ENCODE measurements at regions not wholly inside any gene's neighbourhood (a gene's known extent, or its start where the extent isn't known, plus 50 kb on each side); places are given as distances from the start of the nearest gene placed in this dataset.

DNA sequence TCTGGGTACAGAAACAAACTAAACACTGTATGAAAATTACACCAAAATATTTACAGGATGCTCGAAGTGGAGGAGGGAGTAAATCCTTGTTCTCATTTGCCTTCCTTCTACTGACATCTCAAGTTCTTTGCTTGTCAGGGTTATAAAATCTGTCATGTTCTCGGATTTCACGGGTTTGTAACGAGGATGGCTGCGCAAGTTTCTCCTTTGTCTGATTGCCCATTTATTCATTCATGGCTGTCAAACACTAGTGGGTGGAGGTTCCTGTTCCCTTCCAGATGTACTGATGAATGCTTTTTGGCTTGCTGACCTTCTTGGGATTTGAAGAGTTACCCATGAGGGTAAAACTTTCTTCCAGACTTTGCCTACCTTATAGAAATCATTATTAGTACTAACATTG lies 206.9 kb downstream of the SPCS3 start:
- no peak for FAIRE-seq
- TF ChIP-seq, protein P1, sequence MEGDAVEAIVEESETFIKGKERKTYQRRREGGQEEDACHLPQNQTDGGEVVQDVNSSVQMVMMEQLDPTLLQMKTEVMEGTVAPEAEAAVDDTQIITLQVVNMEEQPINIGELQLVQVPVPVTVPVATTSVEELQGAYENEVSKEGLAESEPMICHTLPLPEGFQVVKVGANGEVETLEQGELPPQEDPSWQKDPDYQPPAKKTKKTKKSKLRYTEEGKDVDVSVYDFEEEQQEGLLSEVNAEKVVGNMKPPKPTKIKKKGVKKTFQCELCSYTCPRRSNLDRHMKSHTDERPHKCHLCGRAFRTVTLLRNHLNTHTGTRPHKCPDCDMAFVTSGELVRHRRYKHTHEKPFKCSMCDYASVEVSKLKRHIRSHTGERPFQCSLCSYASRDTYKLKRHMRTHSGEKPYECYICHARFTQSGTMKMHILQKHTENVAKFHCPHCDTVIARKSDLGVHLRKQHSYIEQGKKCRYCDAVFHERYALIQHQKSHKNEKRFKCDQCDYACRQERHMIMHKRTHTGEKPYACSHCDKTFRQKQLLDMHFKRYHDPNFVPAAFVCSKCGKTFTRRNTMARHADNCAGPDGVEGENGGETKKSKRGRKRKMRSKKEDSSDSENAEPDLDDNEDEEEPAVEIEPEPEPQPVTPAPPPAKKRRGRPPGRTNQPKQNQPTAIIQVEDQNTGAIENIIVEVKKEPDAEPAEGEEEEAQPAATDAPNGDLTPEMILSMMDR (IDR thresholded peaks at IDR 0.05; ENCODE audit: insufficient read depth, missing control alignments) = no peak

DNA sequence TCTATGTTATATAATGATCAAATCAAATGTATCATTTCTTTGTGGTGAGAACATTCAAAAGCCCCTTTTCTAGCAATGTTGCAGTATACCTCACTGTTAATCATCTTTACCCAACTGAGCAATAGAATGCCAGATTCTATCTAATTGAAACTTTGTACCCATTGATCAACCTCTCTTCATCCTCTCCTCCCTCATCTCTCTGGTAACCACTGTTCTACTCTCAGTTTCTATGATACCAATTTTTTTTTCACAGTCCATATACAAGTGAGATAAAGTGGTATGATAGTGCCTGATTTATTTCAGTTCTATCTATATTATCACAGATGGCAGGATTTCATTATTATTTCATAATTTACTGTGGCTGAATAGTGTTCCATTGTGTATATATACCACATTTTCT lies 209.8 kb downstream of the SPCS3 start:
- no peak for DNase-seq (ENCODE audit: insufficient read length, low spot score)
- TF ChIP-seq, protein P1 (IDR thresholded peaks at IDR 0.05; ENCODE audit: insufficient read depth, missing control alignments) = no peak
- no peak for FAIRE-seq

More for the DNA sequence above, 206.9 kb downstream of the SPCS3 start:
- DNase-seq (ENCODE audit: insufficient read length, low spot score) = no peak

DNA sequence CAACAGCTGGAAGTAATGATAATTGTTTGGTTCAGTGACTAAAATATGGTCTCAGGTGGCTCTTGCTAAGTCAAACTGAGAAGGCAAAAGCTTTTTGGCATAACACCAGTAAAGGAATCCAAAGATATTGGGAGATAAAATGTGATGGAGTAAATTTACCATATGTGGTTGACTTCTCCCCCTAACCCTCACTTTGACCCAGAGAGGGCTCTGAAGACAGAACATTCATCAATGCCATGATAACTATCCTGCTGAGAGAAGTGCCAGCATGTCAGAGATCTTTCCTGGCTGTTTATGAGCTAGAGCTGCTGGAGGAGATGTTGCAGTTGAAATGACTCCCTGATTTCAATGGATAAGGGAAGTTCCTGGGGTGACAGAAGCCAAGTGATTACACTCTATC lies 213.4 kb downstream of the SPCS3 start:
- no peak for FAIRE-seq
- no peak for DNase-seq (ENCODE audit: insufficient read length, low spot score)
- TF ChIP-seq, protein P1 (IDR thresholded peaks at IDR 0.05; ENCODE audit: insufficient read depth, missing control alignments) = no peak

DNA sequence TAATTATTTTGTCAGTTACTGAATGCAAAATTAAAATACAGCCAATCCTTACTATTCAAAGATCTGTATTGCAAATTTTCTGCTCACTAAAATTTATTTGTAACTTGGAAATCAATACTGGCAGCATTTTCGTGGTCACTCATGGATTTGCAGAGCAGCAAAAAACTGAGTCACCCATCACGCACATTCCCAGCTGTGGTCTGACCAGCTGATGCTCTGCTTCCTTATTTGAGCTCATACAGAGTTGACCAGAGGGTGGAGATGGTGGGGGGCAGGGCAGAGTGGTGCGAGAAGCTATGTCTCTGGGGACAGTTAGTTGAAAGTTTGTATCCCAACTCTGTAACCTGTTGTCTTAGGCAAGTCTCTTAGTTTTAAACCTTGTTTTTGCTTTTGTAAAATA lies 214.8 kb downstream of the SPCS3 start:
- TF ChIP-seq, protein P1 (IDR thresholded peaks at IDR 0.05; ENCODE audit: insufficient read depth, missing control alignments) = no peak
- FAIRE-seq (no peak), DNase-seq (ENCODE audit: insufficient read length, low spot score) (no peak)

DNA sequence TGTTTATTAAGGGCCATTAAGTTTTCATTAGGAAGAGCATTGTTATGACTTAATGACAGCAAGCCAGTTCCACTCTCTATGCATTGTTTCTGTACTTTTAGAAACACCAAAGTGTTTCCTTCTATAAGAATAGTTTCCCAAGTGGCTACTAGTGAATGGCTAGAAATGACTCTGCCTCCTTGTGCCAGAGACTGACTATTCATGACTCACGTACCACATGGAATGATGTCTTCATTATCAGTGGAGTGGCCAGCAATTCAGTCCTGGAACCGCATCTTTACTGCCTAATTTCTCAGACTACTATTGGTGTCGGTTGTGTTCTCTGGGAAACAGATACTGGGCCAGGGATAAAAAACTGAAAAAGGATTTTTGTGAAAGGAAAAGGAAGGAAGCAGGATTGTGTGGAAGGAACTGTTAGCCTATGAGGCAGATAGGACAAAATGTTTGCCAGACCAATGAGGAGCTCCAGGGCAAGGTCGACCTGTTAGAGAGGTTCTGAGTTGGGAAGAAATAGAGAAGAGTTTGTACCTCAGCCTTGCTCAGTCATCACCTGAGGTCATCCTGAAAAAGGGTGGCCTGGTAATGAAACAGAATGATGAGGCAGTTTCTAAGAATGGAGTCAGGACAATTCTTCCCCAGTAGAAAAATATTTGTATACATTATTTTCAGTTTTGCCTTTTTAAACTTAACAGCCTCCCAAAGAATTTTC lies 218.6 kb downstream of the SPCS3 start:
- FAIRE-seq = no peak
- DNase-seq (ENCODE audit: insufficient read length, low spot score) = no peak
- TF ChIP-seq, protein P1 (IDR thresholded peaks at IDR 0.05; ENCODE audit: insufficient read depth, missing control alignments) = no peak

DNA sequence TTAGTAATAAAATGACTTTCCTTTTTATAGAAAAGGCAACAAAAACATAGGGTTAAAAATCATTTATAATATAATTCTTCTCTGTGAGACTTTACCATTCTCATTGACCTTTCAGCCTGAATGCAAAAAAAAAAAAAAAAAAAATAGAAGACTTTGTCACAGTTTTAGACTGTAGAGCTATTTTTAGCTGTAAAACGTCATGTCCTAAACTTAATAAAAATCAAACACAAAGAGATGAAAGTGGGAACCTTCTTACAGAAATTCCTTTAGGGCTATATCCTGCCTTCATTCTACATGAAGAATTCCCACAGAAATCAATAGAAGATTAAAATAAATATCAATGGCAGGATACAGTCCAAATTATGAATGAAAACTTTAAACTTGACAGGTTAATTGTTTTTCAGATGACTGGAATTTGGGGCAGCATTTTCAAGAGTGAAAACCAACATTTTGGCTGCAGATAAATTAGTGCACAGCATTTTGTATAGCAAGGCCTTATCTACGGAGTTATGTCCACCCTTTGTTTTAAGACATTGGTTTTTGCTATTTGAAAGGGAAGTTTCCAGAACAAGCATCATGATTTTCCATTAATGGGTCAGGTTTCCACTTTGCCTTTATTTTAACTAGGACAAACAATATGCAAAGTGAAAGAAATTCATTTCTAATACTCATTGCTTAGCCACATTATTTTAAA lies 219.5 kb downstream of the SPCS3 start:
- DNase-seq (ENCODE audit: insufficient read length, low spot score) = no peak
- no peak for FAIRE-seq
- TF ChIP-seq, protein P1 (IDR thresholded peaks at IDR 0.05; ENCODE audit: insufficient read depth, missing control alignments) = no peak

DNA sequence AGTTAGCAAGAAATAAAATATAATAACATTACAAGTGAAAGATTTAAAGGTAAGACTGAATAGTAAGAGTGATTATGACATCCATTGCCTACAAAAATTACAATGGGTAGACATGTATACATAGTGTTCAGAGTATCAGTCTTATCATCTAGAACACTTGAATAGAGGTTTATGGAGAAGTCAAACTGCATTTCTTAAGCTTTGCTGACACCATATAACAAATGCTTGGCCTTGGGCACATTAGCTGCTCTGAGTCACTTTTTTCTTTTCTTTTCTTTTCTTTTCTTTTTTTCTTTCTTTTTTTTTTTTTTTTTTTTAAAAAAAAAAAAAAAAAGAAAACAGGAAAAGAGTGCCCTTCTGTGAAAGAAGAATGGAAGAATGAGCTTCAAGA lies 220.0 kb downstream of the SPCS3 start:
- no peak for FAIRE-seq
- TF ChIP-seq, protein P1 (IDR thresholded peaks at IDR 0.05; ENCODE audit: insufficient read depth, missing control alignments) = no peak
- no peak for DNase-seq (ENCODE audit: insufficient read length, low spot score)

Measured in D721Med (cell line).